HepG2 (cell line): ENCODE measurements at regions not wholly inside any gene's neighbourhood (a gene's known extent, or its start where the extent isn't known, plus 50 kb on each side); places are given as distances from the start of the nearest gene placed in this dataset.

ENCODE experiments used
- ATAC-seq: fragments of 200-7000 bp; cut with Tn5 transposase; 3 replicates; pipeline ENCODE4 v1.9.1; 2020; ENCODE audit warnings: mild to moderate bottlenecking, moderate library complexity
- BruUV-seq: library from RNA; stranded (reverse); fragments of 400-500 nt; replicated peaks from 2 replicates; lab custom pipeline; 2021; lab: Mats Ljungman, UMichigan
- CTCF ChIA-PET: fragments of 300-600 bp; formaldehyde crosslinking; extraction: SDS; loops from one replicate; lab custom pipeline; 2021; ENCODE audit warnings: low total read pairs, inconsistent platforms, low intra/inter-chr PET ratio; lab: Yijun Ruan, JAX
- POLR2A ChIA-PET: fragments of 350-600 bp; sonication (Branson Sonifier 250); formaldehyde crosslinking; loops from one replicate; lab custom pipeline; 2020; ENCODE audit warnings: antibody characterized with exemption, inconsistent platforms; lab: Yijun Ruan, JAX
- DNase-seq: peaks from one replicate; pipeline ENCODE4 v3.0.0-alpha.2; 2015; ENCODE audit warnings: low spot score
- FAIRE-seq: peaks from 3 replicates; lab custom pipeline; 2011; peaks lifted over from hg19 to GRCh38; lab: Jason Lieb, UNC
- H2AFZ ChIP-seq: one replicate; pipeline ENCODE4 v1.6.1; 2011; ENCODE audit warnings: low read length, inconsistent platforms
- H3K27ac ChIP-seq: fragments of 300-600 bp; 3 replicates; pipeline ENCODE4 v1.8.0; 2011; ENCODE audit warnings: mixed run types, mild to moderate bottlenecking, mixed read lengths, low read length, inconsistent platforms; ENCODE audit not compliant: insufficient read depth; ENCODE audit errors: extremely low read length
- H3K27me3 ChIP-seq, 2 experiments: fragments of 200-600 bp in 1 of 2; 2 replicates in 1 of 2; 3 replicates in 1 of 2; pipeline versions ENCODE4 v1.6.0 to v1.8.0; 2011; ENCODE audit warnings: low read length in 2 of 2, mild to moderate bottlenecking in 2 of 2, moderate library complexity in 2 of 2, inconsistent platforms in 1 of 2; ENCODE audit not compliant: insufficient read depth in 2 of 2, control insufficient read depth in 1 of 2
- H3K36me3 ChIP-seq, 2 experiments: fragments of 200-600 bp in 1 of 2; replicated peaks in 1 of 2; 2 replicates in 1 of 2; 3 replicates in 1 of 2; pipeline versions ENCODE4 v1.5.1 to v1.8.0; 2011; ENCODE audit warnings: low read length in 2 of 2, inconsistent platforms in 1 of 2; ENCODE audit not compliant: insufficient read depth in 2 of 2, control insufficient read depth in 1 of 2
- H3K4me1 ChIP-seq: 2 replicates; pipeline ENCODE4 v1.5.1; 2012; ENCODE audit warnings: low read length, inconsistent platforms; ENCODE audit not compliant: insufficient read depth
- H3K4me2 ChIP-seq: 2 replicates; pipeline ENCODE4 v1.6.0; 2011; ENCODE audit warnings: low read depth, low read length, inconsistent platforms
- H3K4me3 ChIP-seq, 3 experiments: fragments of 200-600 bp in 1 of 3; sonication (generic), shearing (Covaris generic) in 1 of 3; replicated peaks in 1 of 3; 2 replicates each; pipeline ENCODE4 v1.5.1; 2011 to 2016; ENCODE audit warnings: low read length in 3 of 3, inconsistent platforms in 2 of 3, low read depth in 2 of 3, mild to moderate bottlenecking in 2 of 3, control low read depth in 1 of 3, mixed read lengths in 1 of 3; ENCODE audit not compliant: insufficient read depth in 1 of 3
- H3K79me2 ChIP-seq: one replicate; pipeline ENCODE4 v1.6.1; 2011; ENCODE audit warnings: low read length, inconsistent platforms; ENCODE audit not compliant: insufficient read depth
- H3K9ac ChIP-seq: 2 replicates; pipeline ENCODE4 v1.6.0; 2011; ENCODE audit warnings: mild to moderate bottlenecking, low read depth, low read length, inconsistent platforms; ENCODE audit not compliant: insufficient read depth
- H3K9me3 ChIP-seq: 2 replicates; pipeline ENCODE4 v1.5.1; 2012; ENCODE audit warnings: mild to moderate bottlenecking, low read length
- H4K20me1 ChIP-seq: 2 replicates; pipeline ENCODE4 v1.6.0; 2011; ENCODE audit warnings: inconsistent platforms, mild to moderate bottlenecking, low read length, moderate library complexity; ENCODE audit not compliant: insufficient read depth
- CTCF ChIP-seq: sonication (generic); formaldehyde crosslinking; IDR thresholded peaks from 2 replicates; pipeline ENCODE4 v1.5.0; 2020; ENCODE audit warnings: mild to moderate bottlenecking, missing genetic modification reagents, moderate library complexity
- ELK4 ChIP-seq: sonication (generic); formaldehyde crosslinking; IDR thresholded peaks from 2 replicates; pipeline ENCODE4 v1.9.0; 2021; ENCODE audit warnings: missing genetic modification reagents, borderline replicate concordance
- HOXD1 ChIP-seq: sonication (generic); formaldehyde crosslinking; IDR thresholded peaks from 2 replicates; pipeline ENCODE4 v1.5.0; 2020; ENCODE audit warnings: missing genetic modification reagents
- SMC3 ChIP-seq: IDR thresholded peaks from 2 replicates; pipeline ENCODE4 v1.6.1; 2011; ENCODE audit warnings: low read length, improper control_type of control experiment
- STAG1 ChIP-seq: sonication (generic); formaldehyde crosslinking; IDR thresholded peaks from 2 replicates; pipeline ENCODE4 v1.4.0; 2020; ENCODE audit warnings: missing genetic modification reagents
- WGBS: methylation state at CpG from one replicate; pipeline ENCODE4 v1.1.6; 2017; ENCODE audit warnings: low lambda C conversion rate; 5-methylcytosine and 5-hydroxymethylcytosine counted together
- in situ Hi-C: cut with HindIII; loops from 2 replicates; pipeline ENCODE4 v1.10.0; 2017; ENCODE audit warnings: low pct_unique_long_range_greater_than_20kb; ENCODE audit not compliant: extremely low pct_ligation_motif_present
- intact Hi-C: fragments of 100-400 bp; cut with micrococcal nuclease; formaldehyde crosslinking; loops from one replicate; pipeline ENCODE4 v1.10.0; 2022; ENCODE audit not compliant: unreplicated experiment

GRCh38 chr3:153026026-153026425 is 136.0 kb upstream of the RAP2B start:
- 5% methylated on average over 3 of the region's 3 CpGs for WGBS
- Histone ChIP-seq H3K27ac (no peak overlapping the region), H3K27me3 (peaks cover 0 to 6% of the 10 kb centered on the region in 2 experiments; a peak in 2 of 5 replicates), H3K79me2 (no peaks in the 10 kb centered on the region), H3K4me1 (no peaks in the 10 kb centered on the region), H3K9me3 (no peaks in the 10 kb centered on the region), H4K20me1 (no peaks in the 10 kb centered on the region), H3K36me3 (no peaks in the 10 kb centered on the region), H3K4me2 (no peak overlapping the region)
- no peak for FAIRE-seq
- intact Hi-C loops: loop anchor here (1.0 to 5.0 kb wide), 3 partner anchors 411 to 743 kb away; no protein-coding TSS in a partner anchor
- CTCF ChIA-PET: interaction anchor here (1.5 to 1.6 kb wide), 3 partner anchors 414 to 992 kb away, joined by 4 to 9 read pairs (median 8); no protein-coding TSS in a partner anchor
- ATAC-seq: no peak
- peak; percentile 23 for DNase-seq
- no TSS peak for BruUV-seq
- TF ChIP-seq CTCF (peak; percentile 51), SMC3 (peak; percentile 44; the same call in 1 of the 2 replicates), ELK4 (CRISPR knock-in tag) (no peak), STAG1 (CRISPR knock-in tag) (peak; percentile 80), HOXD1 (CRISPR knock-in tag) (no peak)
- TF ChIP-seq, all 625 proteins: peak for 3
- Histone ChIP-seq H3K4me3 (no peak overlapping the region), H2AFZ (no peak overlapping the region), H3K9ac (no peak overlapping the region)
- POLR2A ChIA-PET: no interaction called here
- in situ Hi-C loops: loop anchor here (10.0 to 25.0 kb wide), 2 partner anchors 411 to 569 kb away; no protein-coding TSS in a partner anchor
